ENCODE measurements at regions not wholly inside any gene's neighbourhood (a gene's known extent, or its start where the extent isn't known, plus 50 kb on each side); places are given as distances from the start of the nearest gene placed in this dataset.

DNA sequence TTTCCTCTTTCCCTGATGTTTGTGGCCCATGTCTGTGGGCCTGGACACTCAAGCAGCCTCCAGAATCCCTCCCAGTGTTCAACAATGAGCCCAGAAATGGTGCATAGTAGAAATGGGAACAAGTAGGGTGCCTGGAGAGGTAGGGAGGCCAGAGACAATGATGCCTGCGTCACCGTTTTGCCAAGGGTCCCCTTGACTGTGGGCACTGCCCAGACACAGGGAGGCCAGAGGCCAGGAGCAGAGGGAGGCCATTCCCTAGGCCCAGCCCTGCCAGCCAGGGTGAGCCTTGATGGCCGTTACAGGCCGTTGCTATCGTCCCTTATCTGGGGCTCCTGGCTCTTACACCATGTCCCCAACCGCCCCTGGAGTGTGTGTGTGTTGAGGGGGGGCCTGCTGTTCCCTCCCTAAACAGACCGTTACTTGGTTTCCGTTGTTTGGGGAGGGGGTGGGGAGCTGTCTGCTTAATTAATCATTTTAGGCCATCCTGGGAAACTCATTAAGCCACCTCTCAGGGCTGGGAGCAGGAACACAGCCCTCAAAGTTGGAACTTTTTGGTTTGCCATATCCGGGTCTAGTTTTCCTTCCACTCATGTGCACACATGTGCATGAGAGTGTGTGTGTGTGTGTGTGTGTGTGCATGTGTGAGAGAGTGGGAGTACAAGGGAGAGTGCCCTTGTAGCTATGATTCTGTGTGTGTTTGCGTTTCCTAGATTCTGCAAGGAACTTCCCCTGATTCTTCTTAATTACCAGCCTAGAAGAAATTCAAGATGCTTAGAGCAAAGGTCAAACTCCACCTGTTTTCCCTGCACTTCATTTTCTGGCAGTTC lies 135.2 kb upstream of the HAAO start:
- Mint-ChIP-seq H3K27me3 (peaks cover 0 to 2% (median 0%) of the 10 kb centered on the region in 5 donors), H3K4me1 (peaks cover 0 to 2% (median 0%) of the 10 kb centered on the region in 4 donors), H3K27ac (no peak overlapping the region), H3K9me3 (no peaks in the 10 kb centered on the region), H3K4me3 (no peak overlapping the region), H3K36me3 (peaks cover 0 to 2% (median 0%) of the 10 kb centered on the region in 3 donors)
- no peak for ATAC-seq
- DNase-seq = no peak
- POLR2A ChIA-PET = no interaction called here

DNA sequence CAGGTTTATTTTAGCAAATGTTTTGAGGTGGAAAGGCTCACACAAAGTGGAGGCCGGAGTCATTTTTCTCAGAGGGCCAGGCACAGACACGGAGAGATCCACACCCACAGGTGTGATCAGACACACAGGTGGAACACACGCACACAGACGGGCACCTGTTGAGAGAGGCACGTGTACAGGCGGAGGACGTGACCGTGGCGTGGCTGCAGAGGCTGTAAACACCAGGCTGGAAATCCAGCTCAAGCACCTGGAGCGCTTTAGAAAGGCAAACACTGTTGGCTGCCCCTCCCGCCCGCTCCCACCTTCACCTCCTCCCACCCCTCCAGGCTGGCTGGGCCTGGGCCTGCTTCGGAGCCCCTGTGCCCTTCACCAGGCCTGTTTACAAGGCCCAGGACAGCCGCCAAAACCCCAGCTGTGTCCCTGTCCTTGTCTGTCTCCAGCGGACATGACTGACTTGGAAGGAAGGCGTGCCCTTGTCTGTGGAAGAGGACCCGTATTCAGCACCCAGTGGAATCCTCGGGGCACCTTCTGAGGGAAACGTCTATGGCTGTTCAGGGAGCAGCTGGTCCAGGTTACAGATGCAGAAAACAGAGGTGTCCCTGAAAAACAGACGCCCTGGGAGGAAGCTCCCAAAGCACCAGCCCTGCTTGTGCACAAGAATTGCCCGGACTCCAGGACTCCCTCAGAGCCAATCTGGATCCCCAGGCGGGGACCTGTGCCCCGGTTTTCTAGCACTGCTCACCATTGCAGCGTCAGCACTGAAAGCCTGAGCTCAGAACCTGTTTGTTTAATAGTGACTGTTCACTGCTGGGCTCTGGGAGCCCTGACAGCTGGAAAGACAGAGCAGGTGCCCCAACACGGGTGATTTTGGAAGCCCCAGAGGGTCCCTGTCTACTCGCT lies 134.3 kb upstream of the HAAO start:
- H3K27me3 Mint-ChIP-seq = peaks cover 0 to 2% (median 0%) of the 10 kb centered on the region in 5 donors
- POLR2A ChIA-PET = interaction anchor here (0.6 kb wide), 1 partner anchor 754 kb away, joined by 3 read pairs; no protein-coding TSS in a partner anchor
- no peak for DNase-seq

DNA sequence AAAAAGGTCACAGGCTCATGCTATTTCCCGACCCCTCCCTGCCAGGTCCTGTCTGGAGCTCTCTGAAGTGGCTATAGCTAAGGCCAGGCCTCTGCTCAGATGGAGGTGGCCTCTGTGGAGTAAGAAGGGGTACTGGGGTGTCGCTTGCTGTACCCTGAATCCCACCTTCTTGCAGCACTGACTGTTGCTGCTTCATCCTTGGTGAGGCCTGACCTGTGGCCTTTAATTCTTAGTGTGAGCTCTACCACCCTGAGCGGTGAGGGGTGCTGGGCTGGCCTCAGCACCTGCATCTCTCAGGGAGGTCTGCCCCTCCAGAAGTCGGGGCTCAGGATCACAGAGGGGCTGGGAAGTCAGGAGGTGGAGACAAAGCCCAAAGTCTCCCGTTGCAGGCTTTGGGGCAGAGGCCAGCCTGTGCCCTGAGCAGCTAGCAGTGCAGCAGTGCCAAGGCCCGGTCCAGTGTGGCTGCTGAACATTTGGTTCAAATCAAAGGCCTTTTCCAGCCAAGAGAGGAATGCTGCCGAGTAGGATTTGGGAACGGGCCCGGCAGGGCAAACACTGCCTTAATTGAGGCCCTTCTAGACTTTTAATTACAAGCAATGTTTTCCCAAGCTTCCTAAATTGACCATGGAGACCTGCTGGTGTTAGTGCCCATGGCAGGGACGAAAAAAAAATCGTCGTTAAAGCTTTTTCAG lies 133.5 kb upstream of the HAAO start:
- Mint-ChIP-seq H3K36me3 (no peaks in the 10 kb centered on the region), H3K9me3 (no peaks in the 10 kb centered on the region), H3K27me3 (peaks cover 0 to 3% (median 0%) of the 10 kb centered on the region in 5 donors), H3K4me1 (no peaks in the 10 kb centered on the region), H3K27ac (no peak overlapping the region), H3K4me3 (no peak overlapping the region)
- POLR2A ChIA-PET = interaction anchor here (0.6 kb wide), 2 partner anchors 753 to 1187 kb away, joined by 3 to 4 read pairs; no protein-coding TSS in a partner anchor
- no peak for DNase-seq
- ATAC-seq = no peak

More for the DNA sequence above, 134.3 kb upstream of the HAAO start:
- H3K27ac Mint-ChIP-seq = no peak overlapping the region
- H3K4me1 Mint-ChIP-seq = peaks cover 0 to 2% (median 0%) of the 10 kb centered on the region in 4 donors
- no peaks in the 10 kb centered on the region for H3K36me3 Mint-ChIP-seq
- H3K4me3 Mint-ChIP-seq = no peak overlapping the region
- no peaks in the 10 kb centered on the region for H3K9me3 Mint-ChIP-seq
- ATAC-seq = no peak

DNA sequence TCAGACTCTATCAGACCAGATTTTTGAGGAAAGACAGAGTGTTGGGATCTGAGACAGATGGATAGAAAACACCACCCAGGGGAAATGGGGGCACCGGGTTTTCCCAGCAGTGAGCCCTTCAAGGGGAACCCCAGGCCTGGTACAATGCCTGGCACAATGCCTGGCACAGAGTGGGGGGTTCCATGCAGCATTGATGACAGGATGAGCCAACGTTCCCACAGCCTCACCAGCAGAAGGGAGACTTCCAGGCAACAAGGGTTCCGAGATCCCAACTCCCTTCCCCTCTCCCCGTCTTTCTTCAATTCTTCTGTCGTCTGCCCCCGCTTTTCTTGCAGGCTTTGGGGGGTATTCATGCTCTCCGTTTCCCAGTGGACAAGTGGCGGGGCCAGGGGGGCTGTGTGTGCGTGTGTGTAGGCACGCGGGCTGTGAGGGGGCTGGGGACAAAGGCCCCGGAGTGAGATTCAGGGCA lies 132.1 kb upstream of the HAAO start:
- H3K9me3 Mint-ChIP-seq = no peaks in the 10 kb centered on the region
- no peak for ATAC-seq
- H3K4me1 Mint-ChIP-seq = no peaks in the 10 kb centered on the region
- H3K4me3 Mint-ChIP-seq = no peak overlapping the region
- H3K27ac Mint-ChIP-seq = peak overlapping the region in 2 of 10 donors; percentile 50 to 77
- H3K27me3 Mint-ChIP-seq = peaks cover 0 to 3% (median 0%) of the 10 kb centered on the region in 5 donors
- H3K36me3 Mint-ChIP-seq = no peaks in the 10 kb centered on the region
- POLR2A ChIA-PET = no interaction called here
- no peak for DNase-seq

DNA sequence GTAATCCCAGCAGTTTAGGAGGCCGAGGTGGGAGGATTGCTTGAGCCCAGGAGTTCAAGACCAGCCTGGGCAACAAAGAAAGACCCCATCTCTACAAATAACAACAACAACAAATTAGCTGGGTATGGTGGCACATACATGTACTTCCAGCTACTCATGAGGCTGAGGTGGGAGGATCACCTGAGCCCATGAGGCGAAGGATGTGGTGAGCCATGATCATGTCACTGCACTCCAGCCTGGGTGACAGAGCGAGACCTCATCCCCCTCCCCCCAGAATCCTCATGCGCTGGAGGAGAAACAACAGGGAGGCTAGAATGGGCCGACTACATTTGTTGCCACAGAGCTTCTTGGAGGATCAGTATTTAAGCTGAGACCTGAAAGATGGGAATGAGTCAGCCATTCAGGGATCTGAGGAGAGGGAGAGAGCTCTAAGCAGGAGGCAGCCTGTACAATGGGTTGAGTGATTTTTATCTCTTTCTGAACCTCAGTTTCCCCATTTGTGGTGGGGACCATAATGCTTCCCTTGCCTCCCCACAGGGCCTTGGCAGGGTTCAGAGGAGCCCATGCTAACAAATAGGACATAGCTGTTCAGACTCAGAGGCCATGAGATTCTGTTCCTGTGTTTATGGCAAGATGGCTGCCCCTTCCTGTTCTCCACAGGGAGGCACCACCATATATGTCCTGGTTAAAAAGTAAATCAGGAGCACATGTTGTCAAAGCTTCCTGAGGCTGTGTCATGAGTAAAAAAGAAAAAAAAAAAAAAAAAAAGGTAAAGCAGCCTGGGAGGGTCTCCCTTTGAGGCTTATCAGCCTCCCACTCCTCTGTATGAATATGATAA lies 131.4 kb upstream of the HAAO start:
- POLR2A ChIA-PET = no interaction called here
- H3K4me3 Mint-ChIP-seq = no peak overlapping the region
- H3K36me3 Mint-ChIP-seq = no peaks in the 10 kb centered on the region
- ATAC-seq (no peak), DNase-seq (peak in 1 of 10 donors; percentile 26)
- peaks cover 0 to 3% (median 0%) of the 10 kb centered on the region in 5 donors for H3K27me3 Mint-ChIP-seq
- peak overlapping the region in 1 of 10 donors; percentile 43 for H3K27ac Mint-ChIP-seq
- H3K9me3 Mint-ChIP-seq = no peaks in the 10 kb centered on the region
- no peaks in the 10 kb centered on the region for H3K4me1 Mint-ChIP-seq

DNA sequence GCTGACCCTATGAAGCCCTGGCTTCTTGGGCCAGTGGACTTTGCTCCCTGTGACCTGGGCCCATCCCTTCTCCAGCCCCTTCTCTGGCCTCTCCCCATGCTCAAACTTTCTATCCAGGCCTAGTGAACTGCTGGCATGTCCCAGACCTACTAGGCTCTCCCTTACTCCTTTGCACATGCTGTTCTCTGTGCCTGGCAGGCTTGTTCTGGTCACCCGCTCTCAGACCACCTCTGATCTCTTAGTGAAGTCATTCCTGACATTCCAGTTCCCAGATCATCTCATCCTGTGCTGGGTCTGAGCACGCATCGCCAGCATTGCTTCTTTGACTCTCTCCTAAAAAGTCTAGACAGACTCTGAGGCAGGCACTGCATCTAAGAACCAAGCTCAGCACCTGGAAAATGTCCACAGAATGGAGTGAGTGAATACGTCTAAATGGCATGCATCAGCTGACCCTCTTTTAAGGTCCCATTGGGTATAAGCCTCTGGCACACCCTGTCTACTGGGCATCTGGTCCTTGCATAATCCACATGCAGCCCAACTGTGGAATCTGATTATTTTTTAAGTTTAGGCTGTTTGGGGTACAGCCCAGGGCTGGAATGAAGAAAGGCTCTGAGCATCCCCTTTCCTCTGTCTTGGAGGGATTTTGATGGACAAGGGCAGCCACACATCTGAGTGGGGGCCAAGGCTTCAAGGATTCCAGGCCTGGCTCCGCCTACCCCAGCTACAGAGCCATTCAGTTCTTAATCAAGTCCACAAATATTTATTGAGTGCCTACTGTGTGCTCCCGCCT lies 130.6 kb upstream of the HAAO start:
- ATAC-seq (no peak), DNase-seq (peak in 1 of 10 donors; percentile 43)
- Mint-ChIP-seq H3K9me3 (no peaks in the 10 kb centered on the region), H3K4me1 (no peaks in the 10 kb centered on the region), H3K36me3 (no peaks in the 10 kb centered on the region), H3K27ac (no peak overlapping the region), H3K4me3 (no peak overlapping the region), H3K27me3 (peaks cover 0 to 3% (median 0%) of the 10 kb centered on the region in 5 donors)
- POLR2A ChIA-PET = no interaction called here

DNA sequence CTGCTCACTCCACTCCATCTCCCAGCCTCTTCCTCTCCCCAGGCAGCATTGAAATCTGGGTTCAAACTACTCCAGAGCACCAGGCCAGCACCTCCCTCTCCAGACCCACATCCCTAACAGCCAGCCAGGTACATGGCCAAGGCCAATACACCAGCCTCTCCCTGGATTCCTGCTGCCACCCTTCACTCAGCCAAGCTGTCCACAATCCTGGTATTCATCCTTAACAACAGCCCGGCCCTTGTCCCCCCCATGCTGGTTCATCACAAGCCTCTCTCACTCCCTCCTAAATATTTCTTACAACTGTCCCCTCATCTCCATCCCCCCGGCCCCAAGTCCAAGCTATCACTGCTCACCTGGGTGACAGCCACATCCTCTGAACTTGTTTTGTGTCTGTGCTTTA lies 129.9 kb upstream of the HAAO start:
- no peaks in the 10 kb centered on the region for H3K9me3 Mint-ChIP-seq
- H3K27ac Mint-ChIP-seq = no peak overlapping the region
- H3K27me3 Mint-ChIP-seq = peaks cover 0 to 3% (median 0%) of the 10 kb centered on the region in 5 donors
- no peaks in the 10 kb centered on the region for H3K36me3 Mint-ChIP-seq
- no peak for ATAC-seq
- DNase-seq = peak in 1 of 10 donors; percentile 32
- H3K4me3 Mint-ChIP-seq = no peak overlapping the region
- H3K4me1 Mint-ChIP-seq = no peaks in the 10 kb centered on the region
- POLR2A ChIA-PET = no interaction called here

DNA sequence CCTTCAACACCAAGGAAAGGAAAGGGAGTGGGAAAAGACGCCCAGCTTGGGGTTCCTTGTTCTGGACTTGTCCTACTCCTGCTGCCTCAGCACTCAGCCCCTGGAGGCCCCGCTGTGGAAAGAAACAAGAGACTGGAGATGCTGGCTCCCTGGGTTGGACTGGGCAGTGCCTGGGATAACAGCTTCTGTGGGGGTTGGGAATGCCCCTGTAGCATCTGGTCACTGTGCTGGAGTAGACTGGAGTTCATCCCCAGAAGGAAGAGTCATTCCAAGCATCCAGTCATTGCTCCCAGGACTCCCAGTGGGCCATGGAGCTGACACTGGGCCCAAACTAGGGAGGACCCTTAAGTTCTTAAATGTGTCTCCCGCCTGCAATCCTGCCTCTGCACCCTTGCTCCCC lies 129.3 kb upstream of the HAAO start:
- H3K27ac Mint-ChIP-seq = peak overlapping the region in 1 of 10 donors; percentile 34
- POLR2A ChIA-PET = no interaction called here
- H3K4me1 Mint-ChIP-seq = no peaks in the 10 kb centered on the region
- peaks cover 0 to 3% (median 0%) of the 10 kb centered on the region in 5 donors for H3K27me3 Mint-ChIP-seq
- no peak for DNase-seq
- no peaks in the 10 kb centered on the region for H3K36me3 Mint-ChIP-seq
- ATAC-seq = no peak
- H3K9me3 Mint-ChIP-seq = no peaks in the 10 kb centered on the region
- H3K4me3 Mint-ChIP-seq = no peak overlapping the region

DNA sequence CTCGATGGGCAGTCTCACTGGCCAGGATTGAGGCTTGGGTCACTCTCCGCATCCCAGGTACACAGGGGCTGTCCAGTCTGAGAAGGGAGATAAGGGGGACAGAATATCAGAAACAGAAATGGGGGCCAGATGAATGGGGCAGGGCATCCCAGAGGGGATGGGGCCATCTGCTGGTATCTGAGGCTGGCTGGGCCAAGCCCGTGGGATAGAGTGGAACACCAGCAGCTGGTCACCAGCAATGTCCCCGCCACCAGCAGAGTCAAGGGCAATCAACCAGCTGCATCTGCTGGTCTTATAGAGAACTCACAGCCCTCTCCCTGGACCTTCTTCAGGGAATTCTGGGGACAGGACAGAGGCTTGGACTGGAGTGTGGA lies 128.8 kb upstream of the HAAO start:
- Mint-ChIP-seq H3K4me3 (no peak overlapping the region), H3K36me3 (no peaks in the 10 kb centered on the region), H3K4me1 (no peaks in the 10 kb centered on the region), H3K27me3 (peaks cover 0 to 3% (median 0%) of the 10 kb centered on the region in 5 donors), H3K27ac (peak overlapping the region in 1 of 10 donors; percentile 60), H3K9me3 (no peaks in the 10 kb centered on the region)
- ATAC-seq = no peak
- POLR2A ChIA-PET = no interaction called here
- DNase-seq = peak in 1 of 10 donors; percentile 50

DNA sequence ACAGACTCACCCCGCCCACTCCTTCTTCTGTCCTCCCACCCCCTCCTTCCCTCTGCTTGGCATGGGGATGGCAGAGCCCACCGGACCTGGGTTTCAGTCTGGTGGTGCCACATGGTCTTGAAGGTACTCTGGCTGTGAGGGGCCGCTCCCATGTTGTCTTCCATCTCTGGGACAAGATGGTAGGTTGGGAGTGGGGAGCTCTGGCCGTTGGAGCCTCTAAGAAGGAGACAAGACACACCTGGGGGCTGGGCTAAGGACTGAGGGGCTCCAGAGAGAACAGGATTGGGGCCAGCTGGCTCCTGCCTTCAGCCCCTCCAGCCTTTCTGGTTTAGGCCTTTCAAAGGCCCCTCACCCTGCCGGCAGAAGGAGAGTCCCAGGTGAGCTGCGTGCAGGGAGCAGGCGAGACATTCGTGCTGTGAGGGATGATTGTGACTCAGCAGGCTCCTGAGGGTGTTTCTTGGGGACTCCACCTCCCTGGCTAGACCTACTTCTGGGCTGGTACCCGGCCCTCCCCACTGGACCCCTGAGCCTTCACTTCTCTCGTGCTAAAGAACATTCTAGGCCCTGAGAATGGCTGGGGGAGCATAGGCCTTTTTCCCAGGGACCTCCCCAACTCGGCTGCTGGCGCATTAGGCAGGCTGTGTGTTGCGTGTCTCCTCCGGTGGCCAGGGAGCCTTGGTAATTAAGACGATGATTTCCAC lies 128.2 kb upstream of the HAAO start:
- H3K9me3 Mint-ChIP-seq = no peaks in the 10 kb centered on the region
- POLR2A ChIA-PET = no interaction called here
- no peak overlapping the region for H3K4me3 Mint-ChIP-seq
- H3K36me3 Mint-ChIP-seq = no peaks in the 10 kb centered on the region
- H3K27ac Mint-ChIP-seq = no peak overlapping the region
- peak in 1 of 10 donors; percentile 35 for DNase-seq
- no peak for ATAC-seq
- no peaks in the 10 kb centered on the region for H3K4me1 Mint-ChIP-seq
- peaks cover 0 to 3% (median 0%) of the 10 kb centered on the region in 5 donors for H3K27me3 Mint-ChIP-seq

Measured in naive thymus-derived CD8-positive, alpha-beta T cell (primary cell).